Type B pancreatic cell (in vitro differentiated cells): ENCODE measurements at regions not wholly inside any gene's neighbourhood (a gene's known extent, or its start where the extent isn't known, plus 50 kb on each side); places are given as distances from the start of the nearest gene placed in this dataset.
A peak's percentile ranks its signal among the peaks of the same experiment; 100 is the strongest.

Experiments used
- DNase-seq: peaks from one replicate; pipeline ENCODE4 v3.0.0; 2021; ENCODE audit warnings: mixed read lengths; ENCODE audit not compliant: unreplicated experiment; ENCODE audit errors: extremely low spot score
- H3K27ac Mint-ChIP-seq: 2 replicates; pipeline ENCODE4 v1.8.0; 2021; ENCODE audit warnings: mild to moderate bottlenecking, mixed read lengths
- H3K27me3 Mint-ChIP-seq: 2 replicates; pipeline ENCODE4 v1.8.0; 2021; ENCODE audit warnings: mixed read lengths
- H3K36me3 Mint-ChIP-seq: 2 replicates; pipeline ENCODE4 v1.8.0; 2021; ENCODE audit warnings: mixed read lengths
- H3K4me1 Mint-ChIP-seq: one replicate; pipeline ENCODE4 v1.8.0; 2021; ENCODE audit warnings: mixed read lengths; ENCODE audit not compliant: unreplicated experiment
- H3K4me3 Mint-ChIP-seq: 2 replicates; pipeline ENCODE4 v1.8.0; 2021; ENCODE audit warnings: mild to moderate bottlenecking, mixed read lengths
- H3K9me3 Mint-ChIP-seq: 2 replicates; pipeline ENCODE4 v1.8.0; 2021; ENCODE audit warnings: mixed read lengths
- CTCF ChIP-seq: fragments of 200-600 bp; sonication (generic); conservative IDR thresholded peaks from 2 replicates; pipeline ENCODE4 v1.5.0; 2021; ENCODE audit warnings: antibody characterized with exemption, mild to moderate bottlenecking

- Mint-ChIP-seq H3K36me3 (peaks cover 4% of the 10 kb centered on the region), H3K9me3 (peaks cover 21% of the 10 kb centered on the region), H3K27me3 (no peaks in the 10 kb centered on the region), H3K27ac (no peak overlapping the region), H3K4me1 (no peaks in the 10 kb centered on the region), H3K4me3 (no peak overlapping the region)
- no peak for TF ChIP-seq CTCF
- DNase-seq: no peak
These were observed 52.2 kb upstream of the INHBA start for GRCh38 chr7:41755096-41755495.

- Mint-ChIP-seq H3K27ac (peak overlapping the region; percentile 76), H3K4me1 (no peaks in the 10 kb centered on the region), H3K9me3 (peaks cover 11% of the 10 kb centered on the region), H3K27me3 (no peaks in the 10 kb centered on the region), H3K4me3 (peak overlapping the region; percentile 64), H3K36me3 (peaks cover 4% of the 10 kb centered on the region)
- no peak for TF ChIP-seq CTCF
- DNase-seq: no peak
These were observed 51.2 kb upstream of the INHBA start for GRCh38 chr7:41754046-41754445.
